Neuronal stem cell (in vitro differentiated cells): ENCODE measurements at regions not wholly inside any gene's neighbourhood (a gene's known extent, or its start where the extent isn't known, plus 50 kb on each side); places are given as distances from the start of the nearest gene placed in this dataset.

ENCODE experiments used
- DNase-seq: peaks from one replicate; pipeline ENCODE4 v3.0.0-alpha.2; 2013; ENCODE audit warnings: low spot score
- H2AFZ ChIP-seq: one replicate; pipeline ENCODE4 v1.6.1; 2013; ENCODE audit warnings: mild to moderate bottlenecking, low read length, inconsistent platforms
- H2AK5ac ChIP-seq: 2 replicates; pipeline ENCODE4 v1.6.1; 2013; ENCODE audit warnings: low read depth, mild to moderate bottlenecking, inconsistent platforms, low read length, moderate library complexity, mixed read lengths
- H2BK120ac ChIP-seq: 2 replicates; pipeline ENCODE4 v1.6.1; 2013; ENCODE audit warnings: low read depth, mild to moderate bottlenecking, inconsistent platforms, low read length, moderate library complexity, mixed read lengths
- H2BK12ac ChIP-seq: one replicate; pipeline ENCODE4 v1.6.1; 2013; ENCODE audit warnings: low read length, inconsistent platforms
- H2BK15ac ChIP-seq: 2 replicates; pipeline ENCODE4 v1.6.1; 2013; ENCODE audit warnings: mild to moderate bottlenecking, low read length, inconsistent platforms, mixed read lengths
- H2BK5ac ChIP-seq: one replicate; pipeline ENCODE4 v1.6.1; 2013; ENCODE audit warnings: inconsistent platforms, mild to moderate bottlenecking, low read length, moderate library complexity
- H3K14ac ChIP-seq: one replicate; pipeline ENCODE4 v1.6.1; 2013; ENCODE audit warnings: low read length, inconsistent platforms
- H3K18ac ChIP-seq: 2 replicates; pipeline ENCODE4 v1.6.1; 2013; ENCODE audit warnings: low read length, inconsistent platforms
- H3K23ac ChIP-seq: 2 replicates; pipeline ENCODE4 v1.6.1; 2013; ENCODE audit warnings: low read depth, mild to moderate bottlenecking, mixed read lengths, low read length, inconsistent platforms; ENCODE audit not compliant: poor library complexity
- H3K27ac ChIP-seq: replicated peaks from 3 replicates; pipeline ENCODE4 v1.5.1; 2013; ENCODE audit warnings: low read length, inconsistent platforms
- H3K27me3 ChIP-seq, 3 experiments: 2 replicates each; pipeline ENCODE4 v1.6.1; 2013; ENCODE audit warnings: low read length in 3 of 3, mild to moderate bottlenecking in 2 of 3, inconsistent platforms in 1 of 3, low read depth in 1 of 3, mixed read lengths in 1 of 3, moderate library complexity in 1 of 3; ENCODE audit not compliant: control insufficient read depth in 3 of 3, insufficient read depth in 3 of 3
- H3K36me3 ChIP-seq, 2 donors: replicated peaks in 1 of 2; 2 replicates each; pipeline ENCODE4 v1.6.1; 2013; ENCODE audit warnings: low read length in 2 of 2; ENCODE audit not compliant: control insufficient read depth in 2 of 2, insufficient read depth in 2 of 2
- H3K4ac ChIP-seq: 2 replicates; pipeline ENCODE4 v1.6.1; 2013; ENCODE audit warnings: inconsistent platforms, mild to moderate bottlenecking, low read length, moderate library complexity
- H3K4me1 ChIP-seq, 2 donors: 1 replicate in 1 of 2; 2 replicates in 1 of 2; pipeline ENCODE4 v1.6.1; 2013; ENCODE audit warnings: low read length in 2 of 2, low read depth in 1 of 2; ENCODE audit not compliant: control insufficient read depth in 2 of 2, insufficient read depth in 1 of 2
- H3K4me2 ChIP-seq: one replicate; pipeline ENCODE4 v1.6.1; 2013; ENCODE audit warnings: mild to moderate bottlenecking, low read length, inconsistent platforms; ENCODE audit not compliant: insufficient read depth, poor library complexity, severe bottlenecking
- H3K4me3 ChIP-seq, 2 donors: 2 replicates each; pipeline ENCODE4 v1.5.1; 2013; ENCODE audit warnings: low read length in 2 of 2, mild to moderate bottlenecking in 2 of 2, inconsistent platforms in 1 of 2, moderate library complexity in 1 of 2
- H3K79me1 ChIP-seq: one replicate; pipeline ENCODE4 v1.6.1; 2013; ENCODE audit warnings: low read depth, mild to moderate bottlenecking, inconsistent platforms, low read length, moderate library complexity
- H3K9ac ChIP-seq: one replicate; pipeline ENCODE4 v1.6.1; 2013; ENCODE audit warnings: mild to moderate bottlenecking, low read depth, low read length, inconsistent platforms; ENCODE audit not compliant: poor library complexity
- H3K9me3 ChIP-seq, 2 donors: replicated peaks in 1 of 2; 2 replicates each; pipeline versions ENCODE3 to v1.6.1; 2013; ENCODE audit warnings: low read length in 2 of 2, mild to moderate bottlenecking in 2 of 2, inconsistent platforms in 1 of 2, low read depth in 1 of 2, mixed read lengths in 1 of 2, moderate library complexity in 1 of 2; ENCODE audit not compliant: control insufficient read depth in 2 of 2, insufficient read depth in 1 of 2
- H4K8ac ChIP-seq: one replicate; pipeline ENCODE4 v1.6.1; 2013; ENCODE audit warnings: low read depth, mild to moderate bottlenecking, inconsistent platforms, low read length, moderate library complexity
- H4K91ac ChIP-seq: one replicate; pipeline ENCODE4 v1.6.1; 2013; ENCODE audit warnings: low read length, low read depth, mild to moderate bottlenecking, inconsistent platforms; ENCODE audit not compliant: poor library complexity
- WGBS, 2 donors: extraction: QIAGEN DNeasy Blood & Tissue Kit; methylation state at CpG; one replicate each; pipeline ENCODE4 v1.1.7; 2013; ENCODE audit warnings: missing lambda C conversion rate in 2 of 2, mixed read lengths in 1 of 2; ENCODE audit not compliant: insufficient read length in 2 of 2, insufficient replicate concordance in 1 of 2; ENCODE audit errors: extremely low coverage in 2 of 2; 5-methylcytosine and 5-hydroxymethylcytosine counted together

DNA sequence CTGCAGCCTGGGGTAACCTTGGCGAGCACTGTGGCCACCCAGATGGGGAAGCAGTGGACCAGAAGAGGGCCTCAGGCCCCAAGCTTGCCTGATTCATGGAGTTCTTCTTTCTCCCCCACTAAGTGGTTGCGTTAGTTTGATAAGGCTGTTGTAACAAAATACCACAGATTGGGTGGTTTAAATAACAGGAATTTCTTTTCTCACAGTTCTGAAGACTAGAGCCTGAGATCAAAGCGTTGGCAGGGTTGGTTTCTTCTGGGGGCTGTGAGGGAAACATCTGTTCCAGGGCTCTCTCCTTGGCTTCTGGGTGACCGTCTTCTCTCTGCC is 105.7 kb upstream of the GATB start:
- no CpG with 5 or more reads among the region's 4 CpGs for WGBS, 2 donors
- no peak overlapping the region for H3K4me2 ChIP-seq
- no peak overlapping the region for H3K9ac ChIP-seq
- H3K27me3 ChIP-seq = no peaks in the 10 kb centered on the region
- H3K9me3 ChIP-seq = peaks cover 0 to 4% of the 10 kb centered on the region in 2 donors
- H2AK5ac ChIP-seq = no peak overlapping the region
- no peak overlapping the region for H2AFZ ChIP-seq
- no peak overlapping the region for H2BK5ac ChIP-seq
- H3K36me3 ChIP-seq = no peaks in the 10 kb centered on the region
- no peak overlapping the region for H2BK15ac ChIP-seq
- H3K18ac ChIP-seq = no peak overlapping the region
- no peak overlapping the region for H3K4me3 ChIP-seq
- H3K27ac ChIP-seq = no peak overlapping the region
- no peak overlapping the region for H4K91ac ChIP-seq
- H2BK12ac ChIP-seq = no peak overlapping the region
- no peak overlapping the region for H2BK120ac ChIP-seq
- no peak overlapping the region for H4K8ac ChIP-seq
- no peak overlapping the region for H3K14ac ChIP-seq
- no peak overlapping the region for H3K23ac ChIP-seq
- no peaks in the 10 kb centered on the region for H3K4me1 ChIP-seq
- no peaks in the 10 kb centered on the region for H3K79me1 ChIP-seq
- DNase-seq = no peak
- no peak overlapping the region for H3K4ac ChIP-seq

DNA sequence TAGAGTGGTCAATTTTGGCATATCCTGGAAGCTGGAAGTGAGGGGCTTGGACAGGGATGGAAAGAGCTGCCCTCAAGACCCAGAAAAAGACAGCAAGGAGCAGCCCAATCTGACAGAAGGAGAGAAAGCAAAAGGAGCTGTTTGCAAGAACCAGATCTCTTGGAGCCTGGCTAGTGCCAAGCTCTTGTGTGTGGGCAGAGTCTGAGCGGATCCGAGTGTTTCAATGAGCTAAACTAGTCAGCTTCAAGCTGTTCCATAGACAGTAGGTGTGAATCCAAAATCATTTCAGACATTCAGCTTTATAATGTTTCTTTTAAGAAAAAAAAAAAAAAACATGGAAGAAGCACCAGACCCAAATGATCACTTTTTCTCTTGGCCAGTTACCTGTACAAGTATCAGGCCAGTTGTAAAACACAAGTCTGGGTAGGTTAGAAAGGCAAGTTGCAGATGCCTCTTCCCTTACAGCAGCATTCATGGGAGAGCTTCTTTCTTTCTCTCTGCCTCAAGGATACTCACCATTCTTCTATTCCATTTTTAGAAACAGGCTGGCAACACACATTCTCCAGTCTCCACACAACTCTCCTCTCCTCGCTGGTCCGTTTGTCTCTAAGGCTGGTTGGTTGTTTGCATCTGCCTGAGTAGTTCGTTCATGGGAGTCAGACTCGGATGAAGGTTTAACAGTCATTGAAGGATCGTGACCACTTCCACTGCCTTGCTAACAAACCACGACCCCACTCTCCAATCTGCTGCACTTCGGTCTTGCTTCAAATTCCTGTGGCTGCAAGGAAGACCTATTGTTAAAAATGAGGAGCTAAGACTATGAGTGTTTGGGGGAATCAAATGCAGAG is 105.2 kb upstream of the GATB start:
- Histone ChIP-seq H3K27ac (no peak overlapping the region), H3K23ac (no peak overlapping the region), H2AK5ac (no peak overlapping the region), H2BK15ac (no peak overlapping the region), H4K91ac (no peak overlapping the region), H3K4me1 (no peaks in the 10 kb centered on the region), H2BK120ac (no peak overlapping the region), H3K18ac (no peak overlapping the region), H3K36me3 (no peaks in the 10 kb centered on the region), H3K4me2 (no peak overlapping the region), H2AFZ (no peak overlapping the region), H4K8ac (no peak overlapping the region), H2BK5ac (no peak overlapping the region), H3K79me1 (no peaks in the 10 kb centered on the region), H3K9ac (no peak overlapping the region), H3K27me3 (no peaks in the 10 kb centered on the region), H3K9me3 (peaks cover 0 to 4% of the 10 kb centered on the region in 2 donors), H3K14ac (no peak overlapping the region), H3K4ac (no peak overlapping the region), H2BK12ac (no peak overlapping the region), H3K4me3 (no peak overlapping the region)
- WGBS, 2 donors = no CpG with 5 or more reads among the region's 9 CpGs
- no peak for DNase-seq

DNA sequence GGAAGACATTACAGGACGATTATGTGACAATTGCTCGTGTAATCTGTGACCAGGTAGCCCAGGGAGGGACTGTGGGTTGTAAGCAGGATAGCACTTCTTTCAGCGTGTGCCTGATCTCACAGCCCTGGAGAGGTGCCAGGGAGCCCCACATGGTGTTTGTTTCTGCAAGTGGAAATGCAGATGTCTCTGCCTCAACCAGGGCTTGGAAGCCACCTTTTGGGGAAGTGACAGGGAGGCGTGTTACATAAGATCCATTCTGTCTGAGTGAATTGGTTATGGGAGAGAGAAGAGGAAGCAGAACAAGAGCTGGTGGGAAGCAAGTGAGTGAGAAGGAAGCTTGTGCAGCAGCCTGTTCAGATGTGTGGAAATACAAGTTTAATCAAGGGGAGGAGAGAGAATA is 104.5 kb upstream of the GATB start:
- Histone ChIP-seq H3K14ac (no peak overlapping the region), H2BK15ac (no peak overlapping the region), H2BK120ac (no peak overlapping the region), H3K27ac (no peak overlapping the region), H3K27me3 (no peaks in the 10 kb centered on the region), H3K36me3 (no peaks in the 10 kb centered on the region), H2AFZ (no peak overlapping the region), H2BK12ac (no peak overlapping the region), H2BK5ac (no peak overlapping the region), H3K18ac (no peak overlapping the region), H3K4ac (no peak overlapping the region), H2AK5ac (no peak overlapping the region), H3K9ac (no peak overlapping the region), H3K9me3 (peaks cover 0 to 4% of the 10 kb centered on the region in 2 donors), H3K4me1 (no peaks in the 10 kb centered on the region), H3K4me3 (no peak overlapping the region), H4K8ac (no peak overlapping the region), H4K91ac (no peak overlapping the region), H3K23ac (no peak overlapping the region), H3K79me1 (no peaks in the 10 kb centered on the region), H3K4me2 (no peak overlapping the region)
- DNase-seq = no peak
- WGBS, 2 donors = no CpG with 5 or more reads among the region's 4 CpGs

DNA sequence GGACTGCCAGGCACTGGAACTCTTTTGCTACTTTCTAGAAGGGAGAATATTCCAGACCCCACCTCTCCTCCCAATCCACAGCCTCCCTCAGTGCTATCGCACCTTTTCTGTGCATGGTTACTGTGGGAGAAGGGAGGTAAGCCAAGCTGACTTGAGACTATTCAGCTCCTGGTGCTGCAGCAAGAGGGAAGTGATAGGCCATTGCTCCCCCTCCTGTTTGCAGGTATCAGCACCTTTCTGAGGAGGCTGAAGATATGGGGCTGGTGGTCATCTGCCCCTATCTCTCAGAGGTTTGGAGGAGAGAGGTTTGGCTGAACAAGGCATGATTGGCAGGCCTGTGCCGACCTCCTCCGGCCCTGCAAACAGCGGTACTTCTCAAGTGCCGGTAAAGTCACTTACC is 103.3 kb upstream of the GATB start:
- H2AFZ ChIP-seq = no peak overlapping the region
- H3K27me3 ChIP-seq = no peaks in the 10 kb centered on the region
- H3K9me3 ChIP-seq = peaks cover 0 to 4% of the 10 kb centered on the region in 2 donors
- H3K36me3 ChIP-seq = no peaks in the 10 kb centered on the region
- no peak overlapping the region for H3K27ac ChIP-seq
- no peak overlapping the region for H3K23ac ChIP-seq
- no CpG with 5 or more reads among the region's 5 CpGs for WGBS, 2 donors
- H3K18ac ChIP-seq = no peak overlapping the region
- no peak overlapping the region for H3K9ac ChIP-seq
- H2BK15ac ChIP-seq = no peak overlapping the region
- no peak overlapping the region for H2BK120ac ChIP-seq
- H3K4me1 ChIP-seq = peaks cover 0 to 2% of the 10 kb centered on the region in 2 donors
- no peak for DNase-seq
- H3K14ac ChIP-seq = no peak overlapping the region
- no peaks in the 10 kb centered on the region for H3K79me1 ChIP-seq
- no peak overlapping the region for H3K4me3 ChIP-seq
- H3K4me2 ChIP-seq = no peak overlapping the region
- no peak overlapping the region for H4K8ac ChIP-seq
- no peak overlapping the region for H3K4ac ChIP-seq
- H2BK12ac ChIP-seq = no peak overlapping the region
- no peak overlapping the region for H2BK5ac ChIP-seq
- H2AK5ac ChIP-seq = no peak overlapping the region
- H4K91ac ChIP-seq = no peak overlapping the region
